ENCODE measurements at regions not wholly inside any gene's neighbourhood (a gene's known extent, or its start where the extent isn't known, plus 50 kb on each side); places are given as distances from the start of the nearest gene placed in this dataset.

- no peak for TF ChIP-seq CTCF (IDR thresholded peaks at IDR 0.05)
- no peak for TF ChIP-seq EZH2 (IDR thresholded peaks at IDR 0.05; ENCODE audit: borderline replicate concordance, insufficient read depth, low read depth, low read length, poor library complexity, severe bottlenecking)
These were observed 672.2 kb downstream of the INHBA start for GRCh38 chr7:41030673-41031072.
